HepG2 (cell line): ENCODE measurements at regions not wholly inside any gene's neighbourhood (a gene's known extent, or its start where the extent isn't known, plus 50 kb on each side); places are given as distances from the start of the nearest gene placed in this dataset.

Experiments used
- ATAC-seq: fragments of 200-7000 bp; cut with Tn5 transposase; 3 replicates; pipeline ENCODE4 v1.9.1; 2020; ENCODE audit warnings: mild to moderate bottlenecking, moderate library complexity
- BruUV-seq: library from RNA; stranded (reverse); fragments of 400-500 nt; replicated peaks from 2 replicates; lab custom pipeline; 2021; lab: Mats Ljungman, UMichigan
- CTCF ChIA-PET: fragments of 300-600 bp; formaldehyde crosslinking; extraction: SDS; loops from one replicate; lab custom pipeline; 2021; ENCODE audit warnings: low total read pairs, inconsistent platforms, low intra/inter-chr PET ratio; lab: Yijun Ruan, JAX
- POLR2A ChIA-PET: fragments of 350-600 bp; sonication (Branson Sonifier 250); formaldehyde crosslinking; loops from one replicate; lab custom pipeline; 2020; ENCODE audit warnings: antibody characterized with exemption, inconsistent platforms; lab: Yijun Ruan, JAX
- DNase-seq: peaks from one replicate; pipeline ENCODE4 v3.0.0-alpha.2; 2015; ENCODE audit warnings: low spot score
- FAIRE-seq: peaks from 3 replicates; lab custom pipeline; 2011; peaks lifted over from hg19 to GRCh38; lab: Jason Lieb, UNC
- H2AFZ ChIP-seq: one replicate; pipeline ENCODE4 v1.6.1; 2011; ENCODE audit warnings: low read length, inconsistent platforms
- H3K27ac ChIP-seq: fragments of 300-600 bp; 3 replicates; pipeline ENCODE4 v1.8.0; 2011; ENCODE audit warnings: mixed run types, mild to moderate bottlenecking, mixed read lengths, low read length, inconsistent platforms; ENCODE audit not compliant: insufficient read depth; ENCODE audit errors: extremely low read length
- H3K27me3 ChIP-seq, 2 experiments: fragments of 200-600 bp in 1 of 2; 2 replicates in 1 of 2; 3 replicates in 1 of 2; pipeline versions ENCODE4 v1.6.0 to v1.8.0; 2011; ENCODE audit warnings: low read length in 2 of 2, mild to moderate bottlenecking in 2 of 2, moderate library complexity in 2 of 2, inconsistent platforms in 1 of 2; ENCODE audit not compliant: insufficient read depth in 2 of 2, control insufficient read depth in 1 of 2
- H3K36me3 ChIP-seq, 2 experiments: fragments of 200-600 bp in 1 of 2; replicated peaks in 1 of 2; 2 replicates in 1 of 2; 3 replicates in 1 of 2; pipeline versions ENCODE4 v1.5.1 to v1.8.0; 2011; ENCODE audit warnings: low read length in 2 of 2, inconsistent platforms in 1 of 2; ENCODE audit not compliant: insufficient read depth in 2 of 2, control insufficient read depth in 1 of 2
- H3K4me1 ChIP-seq: 2 replicates; pipeline ENCODE4 v1.5.1; 2012; ENCODE audit warnings: low read length, inconsistent platforms; ENCODE audit not compliant: insufficient read depth
- H3K4me2 ChIP-seq: 2 replicates; pipeline ENCODE4 v1.6.0; 2011; ENCODE audit warnings: low read depth, low read length, inconsistent platforms
- H3K4me3 ChIP-seq, 3 experiments: fragments of 200-600 bp in 1 of 3; sonication (generic), shearing (Covaris generic) in 1 of 3; replicated peaks in 1 of 3; 2 replicates each; pipeline ENCODE4 v1.5.1; 2011 to 2016; ENCODE audit warnings: low read length in 3 of 3, inconsistent platforms in 2 of 3, low read depth in 2 of 3, mild to moderate bottlenecking in 2 of 3, control low read depth in 1 of 3, mixed read lengths in 1 of 3; ENCODE audit not compliant: insufficient read depth in 1 of 3
- H3K79me2 ChIP-seq: one replicate; pipeline ENCODE4 v1.6.1; 2011; ENCODE audit warnings: low read length, inconsistent platforms; ENCODE audit not compliant: insufficient read depth
- H3K9ac ChIP-seq: 2 replicates; pipeline ENCODE4 v1.6.0; 2011; ENCODE audit warnings: mild to moderate bottlenecking, low read depth, low read length, inconsistent platforms; ENCODE audit not compliant: insufficient read depth
- H3K9me3 ChIP-seq: 2 replicates; pipeline ENCODE4 v1.5.1; 2012; ENCODE audit warnings: mild to moderate bottlenecking, low read length
- H4K20me1 ChIP-seq: 2 replicates; pipeline ENCODE4 v1.6.0; 2011; ENCODE audit warnings: inconsistent platforms, mild to moderate bottlenecking, low read length, moderate library complexity; ENCODE audit not compliant: insufficient read depth
- KAT7 ChIP-seq: IDR thresholded peaks from 2 replicates; pipeline ENCODE4 v1.6.1; 2018; ENCODE audit warnings: borderline replicate concordance, missing compliant biosample characterization
- KDM4B ChIP-seq: sonication (generic); formaldehyde crosslinking; IDR thresholded peaks from 2 replicates; pipeline ENCODE4 v1.4.0; 2020; ENCODE audit warnings: missing genetic modification reagents
- RERE ChIP-seq: IDR thresholded peaks from 2 replicates; pipeline ENCODE4 v1.6.1; 2016; ENCODE audit warnings: low read depth, missing genetic modification reagents, missing compliant biosample characterization
- SAP130 ChIP-seq: IDR thresholded peaks from 2 replicates; pipeline ENCODE4 v1.6.1; 2016; ENCODE audit warnings: low read depth
- SIX4 ChIP-seq: sonication (generic); formaldehyde crosslinking; IDR thresholded peaks from 2 replicates; pipeline ENCODE4 v1.4.0; 2020; ENCODE audit warnings: missing genetic modification reagents
- ZNF800 ChIP-seq: sonication (generic); formaldehyde crosslinking; IDR thresholded peaks from 2 replicates; pipeline ENCODE4 v1.4.0; 2020; ENCODE audit warnings: missing genetic modification reagents
- in situ Hi-C: cut with HindIII; loops from 2 replicates; pipeline ENCODE4 v1.10.0; 2017; ENCODE audit warnings: low pct_unique_long_range_greater_than_20kb; ENCODE audit not compliant: extremely low pct_ligation_motif_present
- intact Hi-C: fragments of 100-400 bp; cut with micrococcal nuclease; formaldehyde crosslinking; loops from one replicate; pipeline ENCODE4 v1.10.0; 2022; ENCODE audit not compliant: unreplicated experiment

GRCh38 chr1:188723332-188724020, 1754.2 kb downstream of the BRINP3 start (continued):
- TF ChIP-seq ZNF800 (CRISPR knock-in tag) = no peak
- no peak for TF ChIP-seq KDM4B
- TF ChIP-seq SAP130 (CRISPR knock-in tag) = no peak
- TF ChIP-seq RERE (CRISPR knock-in tag) = no peak
- TF ChIP-seq, all 625 proteins: peak for 0

GRCh38 chr1:188729039-188729438, 1748.6 kb downstream of the BRINP3 start:
- CTCF ChIA-PET = no interaction called here
- no peak for FAIRE-seq

More at GRCh38 chr1:188729039-188729438, 1748.6 kb downstream of the BRINP3 start:
- POLR2A ChIA-PET = no interaction called here
- ATAC-seq = no peak
- no TSS peak for BruUV-seq
- H3K4me1 ChIP-seq = no peaks in the 10 kb centered on the region
- no peak overlapping the region for H2AFZ ChIP-seq
- H3K27ac ChIP-seq = no peak overlapping the region
- H3K79me2 ChIP-seq = no peaks in the 10 kb centered on the region
- H3K4me3 ChIP-seq = no peak overlapping the region
- H3K36me3 ChIP-seq = no peaks in the 10 kb centered on the region
- no peak for TF ChIP-seq SIX4 (CRISPR knock-in tag)
- TF ChIP-seq KAT7 (CRISPR knock-in tag) = no peak
- TF ChIP-seq, all 625 proteins: peak for 0
- Histone ChIP-seq H4K20me1 (no peaks in the 10 kb centered on the region), H3K9ac (no peak overlapping the region), H3K4me2 (no peak overlapping the region), H3K27me3 (no peaks in the 10 kb centered on the region), H3K9me3 (no peaks in the 10 kb centered on the region)
- in situ Hi-C loops (no loop called here), intact Hi-C loops (no loop called here)
- no peak for DNase-seq
